GM18858 (cell line): ENCODE measurements at regions not wholly inside any gene's neighbourhood (a gene's known extent, or its start where the extent isn't known, plus 50 kb on each side); places are given as distances from the start of the nearest gene placed in this dataset.

Experiments
- ATAC-seq: cut with Tn5 transposase; IDR thresholded peaks from one replicate; pipeline ENCODE4 v1.9.1; 2021; ENCODE audit not compliant: unreplicated experiment

GRCh38 chr15:35764661-35765519 is 218.9 kb upstream of the DPH6 start:
- no peak for ATAC-seq

- ATAC-seq: no peak
Observed at GRCh38 chr15:35768949-35769348, 223.0 kb upstream of the DPH6 start.

- ATAC-seq: no peak
Observed at GRCh38 chr15:35769656-35770055, 223.7 kb upstream of the DPH6 start.

- ATAC-seq: no peak
Observed at GRCh38 chr15:35771746-35772442, 225.9 kb upstream of the DPH6 start.

GRCh38 chr15:35774653-35775052 is 228.7 kb upstream of the DPH6 start:
- no peak for ATAC-seq

- ATAC-seq: no peak
Observed at GRCh38 chr15:35775471-35775870, 229.5 kb upstream of the DPH6 start.

GRCh38 chr15:35777061-35777460 is 231.1 kb upstream of the DPH6 start:
- no peak for ATAC-seq

- no peak for ATAC-seq
Observed at GRCh38 chr15:35783203-35783602, 237.2 kb upstream of the DPH6 start.

GRCh38 chr15:35784745-35785144 is 238.8 kb upstream of the DPH6 start:
- ATAC-seq: no peak

- ATAC-seq: no peak
Observed at GRCh38 chr15:35810007-35810406, 264.0 kb upstream of the DPH6 start.

- ATAC-seq: no peak
Observed at GRCh38 chr15:35813573-35813972, 267.6 kb upstream of the DPH6 start.

- ATAC-seq: no peak
Observed at GRCh38 chr15:35818846-35819245, 272.9 kb upstream of the DPH6 start.

- no peak for ATAC-seq
Observed at GRCh38 chr15:35822153-35822552, 276.2 kb upstream of the DPH6 start.

- ATAC-seq: no peak
Observed at GRCh38 chr15:35827141-35827540, 281.2 kb upstream of the DPH6 start.

- no peak for ATAC-seq
Observed at GRCh38 chr15:35827911-35828310, 281.9 kb upstream of the DPH6 start.

GRCh38 chr15:35833581-35833980 is 287.6 kb upstream of the DPH6 start:
- no peak for ATAC-seq

GRCh38 chr15:35834216-35834830 is 288.4 kb upstream of the DPH6 start:
- ATAC-seq: no peak

GRCh38 chr15:35834866-35835265 is 288.9 kb upstream of the DPH6 start:
- no peak for ATAC-seq

GRCh38 chr15:35838424-35839111 is 292.6 kb upstream of the DPH6 start:
- ATAC-seq: no peak

- no peak for ATAC-seq
Observed at GRCh38 chr15:35842631-35843030, 296.7 kb upstream of the DPH6 start.

GRCh38 chr15:35843498-35843897 is 297.5 kb upstream of the DPH6 start:
- ATAC-seq: no peak
